ENCODE measurements at regions not wholly inside any gene's neighbourhood (a gene's known extent, or its start where the extent isn't known, plus 50 kb on each side); places are given as distances from the start of the nearest gene placed in this dataset.

GRCh38 chr16:27638833-27639560 is 89.1 kb downstream of the KATNIP start:
- no peaks in the 10 kb centered on the region for H3K79me2 ChIP-seq (ENCODE audit: insufficient read depth, low read length)
- no peaks in the 10 kb centered on the region for H4K20me1 ChIP-seq (ENCODE audit: control insufficient read depth, insufficient read depth, insufficient read length)
- no peaks in the 10 kb centered on the region for H3K27me3 ChIP-seq (ENCODE audit: insufficient read depth, low read length)
- H3K27me3 Mint-ChIP-seq (ENCODE audit: low read depth), result no peaks in the 10 kb centered on the region
- peak overlapping the region in 1 of 3 experiments; percentile 23; a peak in 1 of 7 replicates for H3K27ac Mint-ChIP-seq
- H3K4me1 Mint-ChIP-seq, result peaks cover 17 to 39% of the 10 kb centered on the region in 2 experiments
- H3K4me1 ChIP-seq (ENCODE audit: insufficient read depth, low read length), result no peaks in the 10 kb centered on the region
- no CpG with 5 or more reads among the region's 15 CpGs for WGBS (ENCODE audit: extremely low coverage, insufficient read length, low lambda C conversion rate)
- H3K9ac ChIP-seq (ENCODE audit: extremely low read depth, insufficient read length, low read length), result no peak overlapping the region
- no peaks in the 10 kb centered on the region for H3K23me2 ChIP-seq (ENCODE audit: insufficient read length, low read depth, low read length, poor library complexity, severe bottlenecking)
- H2BK15ac ChIP-seq (ENCODE audit: low read depth, low read length), result no peak overlapping the region
- peaks cover 0 to 2% of the 10 kb centered on the region in 2 experiments; a peak in 2 of 5 replicates for H3K9me3 Mint-ChIP-seq
- no peak overlapping the region for H2BK120ac ChIP-seq (ENCODE audit: low read depth, low read length, poor library complexity, severe bottlenecking)
- peaks cover 0 to 3% (median 0%) of the 10 kb centered on the region in 3 experiments; a peak in 2 of 7 replicates for H3K36me3 Mint-ChIP-seq (ENCODE audit: insufficient read depth in 1 of 3, low read depth in 3 of 3)
- H2AK5ac ChIP-seq (ENCODE audit: insufficient read length, low read length), result no peak overlapping the region
- H3K56ac ChIP-seq (ENCODE audit: insufficient read length, low read depth, low read length), result no peak overlapping the region
- no peak for TF ChIP-seq CTCF (conservative IDR thresholded peaks at IDR 0.05)
- H2BK12ac ChIP-seq (ENCODE audit: insufficient read length, low read depth, low read length), result no peak overlapping the region
- no peak overlapping the region for H3T11ph ChIP-seq (ENCODE audit: low read length)
- no peak overlapping the region for H4K8ac ChIP-seq (replicated peaks; ENCODE audit: insufficient read length, low read depth, low read length)
- H3K27ac ChIP-seq (ENCODE audit: insufficient read length, low read depth, low read length), result no peak overlapping the region
- no peak overlapping the region for H3K18ac ChIP-seq (ENCODE audit: insufficient read length, low read depth, low read length)
- H3K23ac ChIP-seq (ENCODE audit: insufficient read length, low read depth, low read length), result no peak overlapping the region
- H2BK20ac ChIP-seq (ENCODE audit: low read depth, low read length, poor library complexity, severe bottlenecking), result no peak overlapping the region
- no peak for DNase-seq
- H4K91ac ChIP-seq (ENCODE audit: insufficient read length, low read depth, low read length), result no peak overlapping the region
- H3K4ac ChIP-seq (ENCODE audit: low read depth, low read length), result no peak overlapping the region
- H4K5ac ChIP-seq (ENCODE audit: insufficient read length, low read depth, low read length), result no peak overlapping the region
- H2AFZ ChIP-seq (ENCODE audit: low read length), result no peak overlapping the region
- H3K4me2 ChIP-seq (ENCODE audit: insufficient read depth, insufficient read length, low read length), result no peak overlapping the region
- H2BK5ac ChIP-seq (ENCODE audit: insufficient read length, low read length), result no peak overlapping the region
- H3K9me3 ChIP-seq (ENCODE audit: control insufficient read depth, low read depth, low read length), result no peaks in the 10 kb centered on the region
- no peak overlapping the region for H3K14ac ChIP-seq (ENCODE audit: insufficient read depth, low read length)
- H3K4me3 Mint-ChIP-seq, result peak overlapping the region in 1 of 2 experiments; percentile 14; a peak in 1 of 5 replicates
- H3K79me1 ChIP-seq (ENCODE audit: insufficient read depth, low read depth, low read length, poor library complexity, severe bottlenecking), result no peaks in the 10 kb centered on the region
